ENCODE measurements at regions not wholly inside any gene's neighbourhood (a gene's known extent, or its start where the extent isn't known, plus 50 kb on each side); places are given as distances from the start of the nearest gene placed in this dataset.

DNA sequence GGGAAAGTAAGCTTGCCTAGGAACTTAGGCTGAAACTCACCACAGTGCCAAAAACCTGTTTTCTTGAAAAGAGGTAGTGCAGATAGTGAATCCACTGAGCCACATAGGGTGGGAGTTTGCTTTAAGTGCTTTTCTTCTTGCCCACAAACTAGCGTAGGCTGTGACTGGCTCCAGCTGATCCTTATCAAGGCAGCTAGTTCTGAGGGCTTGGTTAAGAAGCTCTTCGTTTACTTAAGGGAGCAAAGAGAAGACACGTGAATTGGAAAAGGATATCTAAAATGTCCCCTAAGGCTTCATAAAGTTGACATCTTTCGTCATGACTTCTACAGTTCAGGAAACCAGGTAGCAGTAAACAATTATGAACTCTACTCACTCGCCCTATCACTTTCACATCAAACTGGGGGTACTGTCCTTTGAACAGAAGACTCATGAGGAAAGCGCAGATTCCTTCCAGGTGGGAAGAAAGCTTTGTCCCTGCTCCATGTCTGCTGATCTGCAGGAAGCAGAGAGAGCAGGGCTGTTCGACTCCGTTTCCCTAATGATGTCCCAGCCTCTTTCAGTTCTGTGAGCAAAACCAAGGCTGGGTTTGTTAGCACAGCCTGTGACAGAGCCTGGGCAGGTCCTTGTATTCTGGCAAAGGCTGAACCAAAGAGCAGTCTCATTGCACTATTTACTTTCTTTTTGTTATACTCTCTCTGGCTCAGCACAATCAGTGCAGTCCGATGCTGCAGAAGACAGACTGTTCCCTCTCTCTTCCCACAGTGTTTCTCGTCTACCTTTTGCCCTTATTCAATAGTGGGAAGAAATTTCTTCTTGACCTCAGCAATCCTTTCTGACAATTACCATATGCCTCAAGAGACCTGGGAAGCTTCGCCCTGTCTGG lies 93.5 kb upstream of the ETV6 start:
- no peak for DNase-seq (ENCODE audit: insufficient read length)
- TF ChIP-seq POLR2AphosphoS5 (IDR thresholded peaks at IDR 0.05; ENCODE audit: low read depth, low read length) (no peak), POLR2A (IDR thresholded peaks at IDR 0.05; ENCODE audit: low read depth, low read length) (no peak), TAF1 (IDR thresholded peaks at IDR 0.05; ENCODE audit: borderline replicate concordance, low read depth, low read length) (no peak)
- no peak for FAIRE-seq

- DNase-seq (ENCODE audit: insufficient read length): no peak
- no peak for FAIRE-seq
- TF ChIP-seq POLR2AphosphoS5 (IDR thresholded peaks at IDR 0.05; ENCODE audit: low read depth, low read length): no peak
- TF ChIP-seq POLR2A (IDR thresholded peaks at IDR 0.05; ENCODE audit: low read depth, low read length): no peak
Measured at GRCh38 chr12:11556682-11557081, 92.8 kb upstream of the ETV6 start.

GRCh38 chr12:11559626-11560340 lies 89.7 kb upstream of the ETV6 start:
- FAIRE-seq (no peak), DNase-seq (ENCODE audit: insufficient read length) (no peak)
- TF ChIP-seq TAF1 (IDR thresholded peaks at IDR 0.05; ENCODE audit: borderline replicate concordance, low read depth, low read length) (no peak), POLR2A (IDR thresholded peaks at IDR 0.05; ENCODE audit: low read depth, low read length) (no peak), POLR2AphosphoS5 (IDR thresholded peaks at IDR 0.05; ENCODE audit: low read depth, low read length) (no peak)

- FAIRE-seq: no peak
Measured at GRCh38 chr12:11561411-11561810, 88.1 kb upstream of the ETV6 start.

GRCh38 chr12:11563785-11564739 lies 85.4 kb upstream of the ETV6 start:
- FAIRE-seq (peak; percentile 21), DNase-seq (ENCODE audit: insufficient read length) (no peak)
- TF ChIP-seq TAF1 (IDR thresholded peaks at IDR 0.05; ENCODE audit: borderline replicate concordance, low read depth, low read length): no peak
- no peak for TF ChIP-seq POLR2AphosphoS5 (IDR thresholded peaks at IDR 0.05; ENCODE audit: low read depth, low read length)
- no peak for TF ChIP-seq POLR2A (IDR thresholded peaks at IDR 0.05; ENCODE audit: low read depth, low read length)

More at GRCh38 chr12:11561411-11561810, 88.1 kb upstream of the ETV6 start:
- DNase-seq (ENCODE audit: insufficient read length): no peak
- TF ChIP-seq POLR2AphosphoS5 (IDR thresholded peaks at IDR 0.05; ENCODE audit: low read depth, low read length) (no peak), TAF1 (IDR thresholded peaks at IDR 0.05; ENCODE audit: borderline replicate concordance, low read depth, low read length) (no peak), POLR2A (IDR thresholded peaks at IDR 0.05; ENCODE audit: low read depth, low read length) (no peak)

DNA sequence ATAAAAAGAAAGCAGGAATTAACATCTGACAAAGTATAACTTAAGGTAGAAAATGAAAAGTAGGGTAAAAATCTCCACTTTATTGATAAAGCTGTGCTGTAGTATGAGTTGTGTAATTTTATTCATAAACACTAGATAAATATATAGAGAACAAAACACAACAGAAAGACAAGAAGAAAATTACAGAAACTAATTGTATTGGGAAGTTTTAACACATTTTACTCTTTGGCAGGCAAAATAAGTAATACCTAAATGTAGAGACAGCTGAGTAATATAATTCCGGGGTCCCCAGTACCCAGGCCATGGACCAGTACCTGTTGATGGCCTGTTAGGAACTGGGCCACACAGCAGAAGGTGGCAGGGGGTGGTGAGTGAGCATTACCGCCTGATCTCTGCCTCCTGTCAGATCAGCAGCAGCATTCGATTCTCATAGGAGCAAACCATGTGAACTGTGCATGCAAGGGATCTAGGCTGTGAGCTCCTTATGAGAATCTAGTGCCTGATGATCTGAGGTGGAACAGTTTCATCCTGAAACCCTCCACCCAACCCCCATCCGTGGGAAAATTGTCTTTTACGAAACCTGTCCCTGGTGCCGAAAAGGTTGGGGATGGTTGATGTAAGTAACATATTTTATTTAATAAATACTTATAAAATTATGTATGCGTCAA lies 84.4 kb upstream of the ETV6 start:
- TF ChIP-seq TAF1 (IDR thresholded peaks at IDR 0.05; ENCODE audit: borderline replicate concordance, low read depth, low read length) (no peak), POLR2AphosphoS5 (IDR thresholded peaks at IDR 0.05; ENCODE audit: low read depth, low read length) (no peak), POLR2A (IDR thresholded peaks at IDR 0.05; ENCODE audit: low read depth, low read length) (peak; percentile 26; the same call in 1 of the 2 replicates)
- FAIRE-seq: peak; percentile 77
- no peak for DNase-seq (ENCODE audit: insufficient read length)

DNA sequence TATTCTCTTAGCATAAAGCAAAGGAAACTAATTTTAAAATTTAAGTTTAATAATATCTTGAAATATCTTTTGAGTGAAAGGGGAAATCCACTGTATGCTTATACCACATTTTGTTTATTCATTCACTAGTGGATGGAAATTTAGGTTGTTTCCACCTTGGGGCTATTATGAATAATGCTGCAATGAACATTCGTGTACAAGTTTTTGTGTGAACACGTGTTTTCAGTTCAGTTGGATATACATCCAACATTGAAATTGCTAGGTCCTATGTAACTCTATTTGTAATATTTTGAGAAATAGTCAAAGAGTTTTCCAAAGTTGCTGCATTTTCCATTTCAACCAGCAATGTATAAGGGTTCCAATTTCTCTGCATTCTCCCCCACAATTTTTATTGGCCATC lies 83.7 kb upstream of the ETV6 start:
- TF ChIP-seq TAF1 (IDR thresholded peaks at IDR 0.05; ENCODE audit: borderline replicate concordance, low read depth, low read length): no peak
- TF ChIP-seq POLR2A (IDR thresholded peaks at IDR 0.05; ENCODE audit: low read depth, low read length): no peak
- no peak for TF ChIP-seq POLR2AphosphoS5 (IDR thresholded peaks at IDR 0.05; ENCODE audit: low read depth, low read length)
- DNase-seq (ENCODE audit: insufficient read length) (no peak), FAIRE-seq (peak; percentile 67)

- TF ChIP-seq POLR2A (IDR thresholded peaks at IDR 0.05; ENCODE audit: low read depth, low read length): no peak
- no peak for TF ChIP-seq POLR2AphosphoS5 (IDR thresholded peaks at IDR 0.05; ENCODE audit: low read depth, low read length)
- TF ChIP-seq TAF1 (IDR thresholded peaks at IDR 0.05; ENCODE audit: borderline replicate concordance, low read depth, low read length): no peak
- no peak for DNase-seq (ENCODE audit: insufficient read length)
- no peak for FAIRE-seq
Measured at GRCh38 chr12:11568155-11568761, 81.2 kb upstream of the ETV6 start.

DNA sequence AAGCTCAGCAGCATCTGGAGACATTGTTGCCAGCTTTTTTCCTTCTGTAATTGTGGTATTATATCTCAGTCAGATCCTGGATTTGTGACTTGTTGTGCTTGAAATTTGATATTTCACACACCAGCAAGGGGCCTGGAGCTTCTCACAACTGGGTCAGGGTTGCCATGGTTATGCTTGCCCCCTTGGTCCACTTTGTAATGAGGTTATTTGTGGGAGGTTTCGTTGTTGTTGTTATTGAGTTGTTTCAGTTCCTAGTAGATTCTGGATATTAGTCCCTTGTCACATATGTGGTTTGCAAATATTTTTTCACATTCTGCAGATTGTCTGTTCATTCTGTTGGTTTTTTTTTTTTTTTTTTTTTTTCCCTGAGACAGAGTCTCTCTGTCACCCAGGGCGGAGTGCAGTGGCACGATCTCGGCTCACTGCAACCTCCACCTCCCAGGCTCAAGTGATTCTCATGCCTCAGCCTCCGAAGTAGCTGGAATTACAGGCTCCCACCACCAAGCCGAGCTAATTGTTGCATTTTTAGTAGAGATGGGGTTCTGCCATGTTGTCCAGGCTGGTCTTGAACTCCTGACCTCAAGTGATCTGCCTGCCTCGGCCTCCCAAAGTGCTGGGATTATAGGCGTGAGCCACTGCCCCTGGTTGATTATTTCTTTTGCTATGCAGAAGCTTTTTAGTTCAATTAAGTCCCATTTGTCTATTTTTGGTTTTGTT lies 80.6 kb upstream of the ETV6 start:
- TF ChIP-seq POLR2AphosphoS5 (IDR thresholded peaks at IDR 0.05; ENCODE audit: low read depth, low read length) (no peak), TAF1 (IDR thresholded peaks at IDR 0.05; ENCODE audit: borderline replicate concordance, low read depth, low read length) (0 out of 2 replicates have a peak, but pooled peaks have one; percentile 26)
- FAIRE-seq (peak; percentile 95), DNase-seq (ENCODE audit: insufficient read length) (peak; percentile 34)

DNA sequence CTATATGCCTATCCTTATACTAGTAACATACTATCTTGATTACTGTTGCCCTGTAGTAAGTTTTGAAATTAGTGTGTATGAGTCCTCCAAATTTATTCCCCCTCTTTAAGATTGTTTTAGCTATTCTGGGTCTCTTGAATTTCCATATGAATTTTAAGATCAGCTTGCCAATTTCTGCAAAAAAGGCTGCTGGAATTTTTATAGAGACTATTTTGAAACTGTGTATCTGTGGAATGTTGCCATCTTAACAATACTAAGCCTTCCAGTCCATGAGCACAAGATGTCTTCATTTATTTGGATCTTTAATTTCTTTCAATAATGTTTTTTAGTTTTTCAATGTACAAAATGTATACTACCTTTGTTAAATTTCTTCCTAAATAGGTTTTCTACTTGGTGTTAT lies 79.8 kb upstream of the ETV6 start:
- no peak for TF ChIP-seq TAF1 (IDR thresholded peaks at IDR 0.05; ENCODE audit: borderline replicate concordance, low read depth, low read length)
- no peak for TF ChIP-seq POLR2AphosphoS5 (IDR thresholded peaks at IDR 0.05; ENCODE audit: low read depth, low read length)
- no peak for TF ChIP-seq POLR2A (IDR thresholded peaks at IDR 0.05; ENCODE audit: low read depth, low read length)
- no peak for DNase-seq (ENCODE audit: insufficient read length)
- FAIRE-seq: no peak
